SK-N-MC (cell line): ENCODE measurements at regions not wholly inside any gene's neighbourhood (a gene's known extent, or its start where the extent isn't known, plus 50 kb on each side); places are given as distances from the start of the nearest gene placed in this dataset.

Experiments used
- EZH2 ChIP-seq: fragments of 200-600 bp; sonication (generic); IDR thresholded peaks from one replicate; pipeline ENCODE4 v1.6.1; 2017; ENCODE audit warnings: antibody characterized with exemption
- FOXP2 ChIP-seq: optimal IDR thresholded peaks from 2 replicates; pipeline ENCODE3; 2011; ENCODE audit warnings: mild to moderate bottlenecking, moderate library complexity; ENCODE audit not compliant: insufficient read depth; ENCODE audit errors: extremely low read length, control extremely low read depth
- POLR2AphosphoS5 ChIP-seq: IDR thresholded peaks from 2 replicates; pipeline ENCODE4 v1.6.1; 2012; ENCODE audit warnings: mild to moderate bottlenecking, low read depth, low read length, borderline replicate concordance

DNA sequence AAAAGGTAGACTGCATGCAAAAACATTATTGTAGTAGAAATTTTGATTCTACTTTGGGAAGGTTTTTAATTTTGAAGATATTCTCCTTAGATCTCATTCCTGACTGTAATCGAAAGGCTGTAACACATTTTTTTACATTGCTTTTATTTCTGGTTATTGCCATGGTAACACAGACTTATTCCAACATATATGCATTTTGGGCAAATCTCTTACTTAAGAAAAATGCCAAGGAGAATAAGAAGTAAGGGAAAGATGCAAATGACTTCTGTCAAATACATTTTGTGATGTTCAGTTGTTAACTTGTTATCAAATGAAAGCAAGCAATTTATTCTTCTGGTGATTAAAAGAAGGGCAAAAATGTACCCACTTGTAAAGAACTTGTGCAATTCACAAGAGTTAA lies 267.5 kb downstream of the AASDHPPT start:
- TF ChIP-seq POLR2AphosphoS5 (no peak), EZH2 (no peak), FOXP2 (no peak)
